H1 (cell line): ENCODE measurements at regions not wholly inside any gene's neighbourhood (a gene's known extent, or its start where the extent isn't known, plus 50 kb on each side); places are given as distances from the start of the nearest gene placed in this dataset.

Experiments used
- CTCF ChIA-PET: fragments of 300-600 bp; sonication (Branson Sonifier 250); formaldehyde crosslinking; loops from one replicate; lab custom pipeline; 2021; ENCODE audit not compliant: partially characterized antibody; lab: Charles Lee
- POLR2A ChIA-PET: fragments of 300-600 bp; sonication (Branson Sonifier 250); formaldehyde crosslinking; loops from one replicate; lab custom pipeline; 2021; ENCODE audit warnings: inconsistent platforms; ENCODE audit not compliant: partially characterized antibody; lab: Charles Lee
- DNase-seq, 2 experiments: peaks; one replicate each; pipeline versions ENCODE4 v3.0.0 to v3.0.0-alpha.2; 2010 to 2022; ENCODE audit warnings: low spot score in 2 of 2, low read depth in 1 of 2, mixed read lengths in 1 of 2
- FAIRE-seq: peaks from 2 replicates; lab custom pipeline; 2011; peaks lifted over from hg19 to GRCh38; lab: Jason Lieb, UNC
- H2AFZ ChIP-seq: 2 replicates; pipeline ENCODE4 v1.8.1; 2012; ENCODE audit warnings: low read length, inconsistent platforms
- H2AK5ac ChIP-seq: 2 replicates; pipeline ENCODE4 v1.6.1; 2013; ENCODE audit warnings: low read depth, low read length
- H2BK120ac ChIP-seq: replicated peaks from 2 replicates; pipeline ENCODE3; 2013; ENCODE audit warnings: low read depth, low read length, inconsistent platforms
- H2BK12ac ChIP-seq: 2 replicates; pipeline ENCODE4 v1.6.1; 2013; ENCODE audit warnings: low read depth, low read length
- H2BK15ac ChIP-seq: 2 replicates; pipeline ENCODE4 v1.6.1; 2013; ENCODE audit warnings: low read length
- H2BK20ac ChIP-seq: 2 replicates; pipeline ENCODE4 v1.6.1; 2013; ENCODE audit warnings: low read length
- H2BK5ac ChIP-seq: 2 replicates; pipeline ENCODE4 v1.6.1; 2013; ENCODE audit warnings: low read depth, low read length
- H3K14ac ChIP-seq: 2 replicates; pipeline ENCODE4 v1.6.1; 2013; ENCODE audit warnings: inconsistent platforms; ENCODE audit not compliant: insufficient read length
- H3K18ac ChIP-seq: 2 replicates; pipeline ENCODE4 v1.6.1; 2013; ENCODE audit warnings: low read length; ENCODE audit errors: extremely low read depth
- H3K23ac ChIP-seq: 2 replicates; pipeline ENCODE4 v1.6.1; 2013; ENCODE audit warnings: inconsistent platforms; ENCODE audit not compliant: insufficient read length
- H3K23me2 ChIP-seq: 2 replicates; pipeline ENCODE4 v1.6.1; 2013; ENCODE audit warnings: low read depth, low read length
- H3K27ac ChIP-seq: 2 replicates; pipeline ENCODE4 v1.6.1; 2011; ENCODE audit warnings: low read depth, low read length, inconsistent platforms
- H3K27me3 ChIP-seq, 4 experiments: replicated peaks in 1 of 4; 1 replicate in 1 of 4; 2 replicates in 3 of 4; pipeline versions ENCODE4 v1.6.1 to v1.8.1; 2011 to 2013; ENCODE audit warnings: low read length in 3 of 4, mild to moderate bottlenecking in 3 of 4, inconsistent platforms in 2 of 4, mixed read lengths in 2 of 4, moderate library complexity in 1 of 4; ENCODE audit not compliant: control insufficient read depth in 3 of 4, insufficient read depth in 3 of 4; ENCODE audit errors: extremely low read depth in 1 of 4
- H3K36me3 ChIP-seq, 4 experiments: 2 replicates each; pipeline versions ENCODE4 v1.6.1 to v1.8.1; 2011 to 2013; ENCODE audit warnings: mild to moderate bottlenecking in 4 of 4, low read length in 3 of 4, moderate library complexity in 2 of 4, control low read depth in 1 of 4, inconsistent platforms in 1 of 4; ENCODE audit not compliant: insufficient read depth in 4 of 4, control insufficient read depth in 2 of 4
- H3K4ac ChIP-seq: replicated peaks from 2 replicates; pipeline ENCODE3; 2013; ENCODE audit warnings: low read length, low read depth, mixed read lengths, inconsistent platforms; ENCODE audit not compliant: insufficient read length
- H3K4me1 ChIP-seq, 4 experiments: replicated peaks in 1 of 4; 1 replicate in 1 of 4; 2 replicates in 3 of 4; pipeline versions ENCODE4 v1.6.1 to v1.8.1; 2011 to 2013; ENCODE audit warnings: low read length in 3 of 4, inconsistent platforms in 2 of 4, mixed read lengths in 1 of 4; ENCODE audit not compliant: insufficient read depth in 4 of 4, control insufficient read depth in 3 of 4
- H3K4me2 ChIP-seq, 2 experiments: 2 replicates each; pipeline versions ENCODE4 v1.6.1 to v1.8.1; 2011 to 2013; ENCODE audit warnings: low read depth in 2 of 2, low read length in 2 of 2, control low read depth in 1 of 2, inconsistent platforms in 1 of 2, mild to moderate bottlenecking in 1 of 2; ENCODE audit not compliant: insufficient read depth in 1 of 2
- H3K4me3 ChIP-seq, 4 experiments: fragments of 200-600, 300-600 bp in 1 of 4; sonication (generic), shearing (Covaris generic), sonication (Bioruptor Twin) in 1 of 4; 2 replicates each; pipeline versions ENCODE4 v1.5.1 to v1.8.1; 2011 to 2016; ENCODE audit warnings: low read length in 4 of 4, low read depth in 3 of 4, control low read depth in 2 of 4, inconsistent platforms in 2 of 4, mild to moderate bottlenecking in 2 of 4, mixed read lengths in 1 of 4, moderate library complexity in 1 of 4; ENCODE audit not compliant: insufficient read depth in 2 of 4; ENCODE audit errors: extremely low read depth in 1 of 4
- H3K56ac ChIP-seq: replicated peaks from 2 replicates; pipeline ENCODE3; 2013; ENCODE audit warnings: low read depth, mild to moderate bottlenecking, mixed read lengths, low read length, inconsistent platforms; ENCODE audit not compliant: insufficient read length
- H3K79me1 ChIP-seq: 2 replicates; pipeline ENCODE4 v1.6.1; 2013; ENCODE audit warnings: low read depth, low read length, control low read depth
- H3K79me2 ChIP-seq, 2 experiments: 2 replicates each; pipeline versions ENCODE4 v1.6.1 to v1.8.1; 2012 to 2013; ENCODE audit warnings: low read length in 2 of 2, mild to moderate bottlenecking in 2 of 2, inconsistent platforms in 1 of 2; ENCODE audit not compliant: insufficient read depth in 2 of 2, control insufficient read depth in 1 of 2
- H3K9ac ChIP-seq, 4 experiments: replicated peaks in 1 of 4; 1 replicate in 1 of 4; 2 replicates in 3 of 4; pipeline versions ENCODE4 v1.6.1 to v1.8.1; 2011 to 2013; ENCODE audit warnings: low read depth in 3 of 4, low read length in 3 of 4, control low read depth in 2 of 4, mild to moderate bottlenecking in 2 of 4, moderate library complexity in 2 of 4, inconsistent platforms in 1 of 4; ENCODE audit errors: extremely low read depth in 1 of 4
- H3K9me3 ChIP-seq, 2 experiments: 2 replicates each; pipeline versions ENCODE4 v1.6.1 to v1.8.1; 2012 to 2013; ENCODE audit warnings: mild to moderate bottlenecking in 2 of 2, moderate library complexity in 2 of 2, control low read depth in 1 of 2, inconsistent platforms in 1 of 2, low read depth in 1 of 2, low read length in 1 of 2, mixed read lengths in 1 of 2; ENCODE audit not compliant: insufficient read depth in 2 of 2
- H4K20me1 ChIP-seq, 2 experiments: replicated peaks in 1 of 2; 2 replicates each; pipeline versions ENCODE3 to v1.8.1; 2011 to 2013; ENCODE audit warnings: inconsistent platforms in 2 of 2, low read length in 2 of 2, mild to moderate bottlenecking in 1 of 2; ENCODE audit not compliant: insufficient read depth in 2 of 2, control insufficient read depth in 1 of 2
- H4K5ac ChIP-seq: 2 replicates; pipeline ENCODE4 v1.6.1; 2013; ENCODE audit warnings: low read length, low read depth, mixed read lengths, inconsistent platforms; ENCODE audit not compliant: insufficient read length
- H4K8ac ChIP-seq: 2 replicates; pipeline ENCODE4 v1.8.0; 2013; ENCODE audit warnings: mild to moderate bottlenecking, moderate library complexity, low read length, inconsistent platforms; ENCODE audit not compliant: insufficient read depth; ENCODE audit errors: extremely low read depth
- H4K91ac ChIP-seq: replicated peaks from 2 replicates; pipeline ENCODE3; 2013; ENCODE audit warnings: low read length, mixed read lengths, inconsistent platforms; ENCODE audit not compliant: insufficient read length
- BACH1 ChIP-seq: IDR thresholded peaks from 2 replicates; pipeline ENCODE4 v1.6.1; 2012; ENCODE audit warnings: low read length, improper control_type of control experiment
- CBX8 ChIP-seq: fragments of 300-800, 300-1000 bp; sonication (generic); IDR thresholded peaks from 2 replicates; pipeline ENCODE4 v1.7.1; 2016; ENCODE audit warnings: low read depth, low read length, borderline replicate concordance
- KDM5A ChIP-seq: fragments of 200-600 bp; IDR thresholded peaks from 2 replicates; pipeline ENCODE4 v1.7.1; 2012; ENCODE audit warnings: mild to moderate bottlenecking, low read length, inconsistent platforms, mixed read lengths
- SP1 ChIP-seq: IDR thresholded peaks from 2 replicates; pipeline ENCODE4 v1.6.1; 2011; ENCODE audit warnings: low read depth, low read length
- YY1 ChIP-seq: IDR thresholded peaks from 2 replicates; pipeline ENCODE4 v1.6.1; 2011; ENCODE audit warnings: low read depth, mild to moderate bottlenecking, low read length
- WGBS, 2 experiments: shearing (Covaris generic) in 1 of 2; methylation state at CpG; one replicate each; pipeline versions ENCODE4 v1.1.6 to v1.1.7; 2013 to 2015; ENCODE audit warnings: low lambda C conversion rate in 2 of 2, mixed read lengths in 2 of 2, inconsistent platforms in 1 of 2, low coverage in 1 of 2, missing lambda C conversion rate in 1 of 2; ENCODE audit not compliant: insufficient replicate concordance in 2 of 2, insufficient coverage in 1 of 2, insufficient read length in 1 of 2; ENCODE audit errors: extremely low coverage in 1 of 2, missing lambda C conversion rate in 1 of 2; 5-methylcytosine and 5-hydroxymethylcytosine counted together
- TF ChIP-seq, protein P1 (sequence below): IDR thresholded peaks from 2 replicates; pipeline ENCODE4 v1.6.1; 2012; ENCODE audit warnings: inconsistent platforms
- TF ChIP-seq, protein P2 (sequence below): IDR thresholded peaks from 2 replicates; pipeline ENCODE4 v1.6.1; 2012; ENCODE audit warnings: low read length, inconsistent platforms
- TF ChIP-seq, protein P3 (sequence below): IDR thresholded peaks from 2 replicates; pipeline ENCODE4 v1.6.1; 2012; ENCODE audit warnings: inconsistent platforms

DNA sequence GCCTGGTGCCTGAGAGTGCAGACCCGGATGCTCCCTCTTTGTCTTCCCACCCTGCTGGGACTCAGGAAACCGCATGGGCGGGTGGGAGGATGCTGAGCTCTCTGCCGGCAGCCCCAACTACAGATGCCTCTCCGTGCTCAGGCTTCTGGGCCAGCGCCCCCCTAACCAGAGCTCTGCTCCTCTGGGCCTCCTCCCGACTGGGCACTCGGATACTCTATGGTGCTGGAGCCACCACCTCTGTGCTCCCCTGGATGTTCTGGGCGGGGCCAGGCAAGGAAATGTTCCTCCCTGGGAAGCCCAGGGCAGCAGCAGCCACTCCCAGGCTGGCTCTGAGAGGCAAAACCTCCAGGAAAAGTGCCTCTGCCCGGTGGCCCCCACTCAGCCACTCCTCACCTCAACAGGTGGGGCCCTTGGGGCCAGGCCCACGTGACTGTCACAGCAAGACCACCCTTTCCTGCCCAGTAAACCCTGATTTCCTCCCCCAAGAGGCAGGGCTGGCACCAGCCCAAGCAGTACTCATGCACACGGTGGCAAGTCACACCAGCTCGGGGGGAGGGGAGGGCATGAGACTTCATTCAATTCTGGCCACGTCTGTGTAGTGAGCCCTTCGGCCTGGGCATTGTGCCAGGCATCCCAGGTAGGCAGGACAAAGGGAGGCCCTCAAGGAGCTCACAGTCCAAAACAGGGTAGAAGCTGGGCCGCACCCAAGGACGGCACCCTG, 54.7 kb upstream of the TCF20 start:
- POLR2A ChIA-PET = no interaction called here
- TF ChIP-seq KDM5A = no peak
- TF ChIP-seq YY1 = no peak
- TF ChIP-seq, protein P1, sequence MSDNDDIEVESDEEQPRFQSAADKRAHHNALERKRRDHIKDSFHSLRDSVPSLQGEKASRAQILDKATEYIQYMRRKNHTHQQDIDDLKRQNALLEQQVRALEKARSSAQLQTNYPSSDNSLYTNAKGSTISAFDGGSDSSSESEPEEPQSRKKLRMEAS = 0 out of 2 replicates have a peak, but pooled peaks have one; percentile 16
- TF ChIP-seq BACH1 = no peak
- TF ChIP-seq, protein P2, sequence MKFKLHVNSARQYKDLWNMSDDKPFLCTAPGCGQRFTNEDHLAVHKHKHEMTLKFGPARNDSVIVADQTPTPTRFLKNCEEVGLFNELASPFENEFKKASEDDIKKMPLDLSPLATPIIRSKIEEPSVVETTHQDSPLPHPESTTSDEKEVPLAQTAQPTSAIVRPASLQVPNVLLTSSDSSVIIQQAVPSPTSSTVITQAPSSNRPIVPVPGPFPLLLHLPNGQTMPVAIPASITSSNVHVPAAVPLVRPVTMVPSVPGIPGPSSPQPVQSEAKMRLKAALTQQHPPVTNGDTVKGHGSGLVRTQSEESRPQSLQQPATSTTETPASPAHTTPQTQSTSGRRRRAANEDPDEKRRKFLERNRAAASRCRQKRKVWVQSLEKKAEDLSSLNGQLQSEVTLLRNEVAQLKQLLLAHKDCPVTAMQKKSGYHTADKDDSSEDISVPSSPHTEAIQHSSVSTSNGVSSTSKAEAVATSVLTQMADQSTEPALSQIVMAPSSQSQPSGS = no peak
- no peak for TF ChIP-seq SP1
- TF ChIP-seq CBX8 = no peak
- TF ChIP-seq, protein P3, sequence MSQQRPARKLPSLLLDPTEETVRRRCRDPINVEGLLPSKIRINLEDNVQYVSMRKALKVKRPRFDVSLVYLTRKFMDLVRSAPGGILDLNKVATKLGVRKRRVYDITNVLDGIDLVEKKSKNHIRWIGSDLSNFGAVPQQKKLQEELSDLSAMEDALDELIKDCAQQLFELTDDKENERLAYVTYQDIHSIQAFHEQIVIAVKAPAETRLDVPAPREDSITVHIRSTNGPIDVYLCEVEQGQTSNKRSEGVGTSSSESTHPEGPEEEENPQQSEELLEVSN = 0 out of 2 replicates have a peak, but pooled peaks have one; percentile 32
- no peak overlapping the region for H3K4me3 ChIP-seq
- no peak overlapping the region; the same call in 1 of the 2 replicates for H2BK5ac ChIP-seq
- H3K14ac ChIP-seq = no peak overlapping the region
- peaks cover 6% of the 10 kb centered on the region; the same call in 1 of the 2 replicates for H3K23me2 ChIP-seq
- 0 out of 2 replicates have a peak overlapping the region, but pooled peaks have one; percentile 65 for H2AK5ac ChIP-seq
- H3K23ac ChIP-seq = no peak overlapping the region
- H3K27ac ChIP-seq = no peak overlapping the region
- FAIRE-seq = no peak
- no peak overlapping the region for H3K4me2 ChIP-seq
- no peaks in the 10 kb centered on the region for H3K27me3 ChIP-seq
- H3K4ac ChIP-seq = no peak overlapping the region
- no peak overlapping the region for H2AFZ ChIP-seq
- no peaks in the 10 kb centered on the region for H3K9me3 ChIP-seq
- H2BK12ac ChIP-seq = peak overlapping the region; percentile 63; the same call in 1 of the 2 replicates
- H4K5ac ChIP-seq = no peak overlapping the region
- 72% methylated on average over 17 of the region's 17 CpGs; no CpG with 5 or more reads in 1 of the 2 experiments for WGBS, 2 experiments
- no peaks in the 10 kb centered on the region for H3K36me3 ChIP-seq
- H4K8ac ChIP-seq = no peak overlapping the region; the same call in 1 of the 2 replicates
- peaks cover 2 to 21% (median 10%) of the 10 kb centered on the region in 4 experiments; a peak in 6 of 7 replicates for H3K4me1 ChIP-seq
- peaks cover 5% of the 10 kb centered on the region for H3K79me1 ChIP-seq
- CTCF ChIA-PET = interaction anchor here (1.1 to 1.2 kb wide), 3 partner anchors 11 to 49 kb away, joined by 3 read pairs; no protein-coding TSS in a partner anchor
- peaks cover 5 to 19% of the 10 kb centered on the region in 2 experiments for H4K20me1 ChIP-seq
- DNase-seq = no peak
- H3K9ac ChIP-seq = no peak overlapping the region
- H3K79me2 ChIP-seq = no peaks in the 10 kb centered on the region
- H3K18ac ChIP-seq = no peak overlapping the region
- H2BK120ac ChIP-seq = no peak overlapping the region
- no peak overlapping the region for H2BK20ac ChIP-seq
- no peak overlapping the region for H4K91ac ChIP-seq
- H2BK15ac ChIP-seq = peak overlapping the region; percentile 46; the same call in 1 of the 2 replicates
- H3K56ac ChIP-seq = no peak overlapping the region
